Esophagus muscularis mucosa (tissue), 4 donors: ENCODE measurements at regions not wholly inside any gene's neighbourhood (a gene's known extent, or its start where the extent isn't known, plus 50 kb on each side); places are given as distances from the start of the nearest gene placed in this dataset.

Experiments
- CTCF ChIP-seq, 3 experiments: fragments of 200-600 bp in 2 of 3; fragments of 450-650 bp in 1 of 3; sonication (generic) in 2 of 3; IDR thresholded peaks; one replicate each; pipeline ENCODE4 v1.5.1; 2017 to 2019; ENCODE audit warnings: antibody characterized with exemption in 3 of 3, mild to moderate bottlenecking in 2 of 3, moderate library complexity in 1 of 3
- EP300 ChIP-seq: sonication (generic); formaldehyde crosslinking; IDR thresholded peaks from one replicate; pipeline ENCODE4 v1.6.1; 2017; ENCODE audit warnings: antibody characterized with exemption
- POLR2AphosphoS5 ChIP-seq, 2 donors: sonication (generic); formaldehyde crosslinking; IDR thresholded peaks; one replicate each; pipeline ENCODE4 v1.6.1; 2017; ENCODE audit warnings: antibody characterized with exemption in 2 of 2

- TF ChIP-seq CTCF (IDR thresholded peaks at IDR 0.05), result no peak
- TF ChIP-seq EP300, result no peak
- TF ChIP-seq POLR2AphosphoS5 (IDR thresholded peaks at IDR 0.05), result no peak
These were observed 148.9 kb downstream of the ZNF737 start for GRCh38 chr19:20416661-20417060.
